Thyroid gland (tissue), 4 donors: ENCODE measurements at regions not wholly inside any gene's neighbourhood (a gene's known extent, or its start where the extent isn't known, plus 50 kb on each side); places are given as distances from the start of the nearest gene placed in this dataset.

Experiments
- DNase-seq, 2 donors: peaks; one replicate each; pipeline ENCODE4 v3.0.0-alpha.2; 2019
- H3K27ac ChIP-seq, 3 donors: fragments of 200-600 bp; sonication (generic); 1 replicate in 2 of 3; 2 replicates in 1 of 3; pipeline ENCODE4 v1.5.1; 2016 to 2019; ENCODE audit warnings: mild to moderate bottlenecking in 1 of 3, moderate library complexity in 1 of 3
- H3K27me3 ChIP-seq: fragments of 200-600 bp; sonication (generic); one replicate; pipeline ENCODE4 v1.5.1; 2019
- H3K36me3 ChIP-seq, 2 donors: fragments of 200-600 bp; sonication (generic); one replicate each; pipeline ENCODE4 v1.5.1; 2016 to 2019
- H3K4me1 ChIP-seq, 2 donors: fragments of 200-600 bp; sonication (generic); one replicate each; pipeline ENCODE4 v1.5.1; 2017 to 2019
- H3K4me3 ChIP-seq, 3 donors: fragments of 200-600 bp; sonication (generic); replicated peaks in 1 of 3; 1 replicate in 2 of 3; 2 replicates in 1 of 3; pipeline ENCODE4 v1.5.1; 2016; ENCODE audit warnings: mild to moderate bottlenecking in 1 of 3
- H3K9me3 ChIP-seq: fragments of 200-600 bp; sonication (generic); one replicate; pipeline ENCODE4 v1.5.1; 2017
- POLR2A ChIP-seq, 2 donors: fragments of 450-650 bp; IDR thresholded peaks; one replicate each; pipeline ENCODE4 v1.6.1; 2017; ENCODE audit warnings: antibody characterized with exemption in 2 of 2, mild to moderate bottlenecking in 2 of 2, moderate library complexity in 1 of 2
- WGBS, 2 donors: methylation state at CpG; one replicate each; pipeline ENCODE4 v1.1.5; 2017; 5-methylcytosine and 5-hydroxymethylcytosine counted together
- intact Hi-C: fragments of 100-400 bp; cut with DNase I; formaldehyde crosslinking; loops from one replicate; pipeline ENCODE4 v1.15.1; 2023
- TF ChIP-seq, protein P1 (sequence below), 6 experiments: fragments of 200-600 bp in 3 of 6; fragments of 450-650 bp in 3 of 6; sonication (generic) in 3 of 6; IDR thresholded peaks; one replicate each; pipeline ENCODE4 v1.5.1; 2016 to 2019; ENCODE audit warnings: antibody characterized with exemption in 6 of 6, mild to moderate bottlenecking in 2 of 6, inconsistent platforms in 1 of 6, moderate library complexity in 1 of 6

- Histone ChIP-seq H3K27me3 (no peaks in the 10 kb centered on the region), H3K4me1 (no peaks in the 10 kb centered on the region), H3K36me3 (no peaks in the 10 kb centered on the region), H3K9me3 (peaks cover 3% of the 10 kb centered on the region), H3K27ac (no peak overlapping the region), H3K4me3 (no peak overlapping the region)
- no peak for DNase-seq
- intact Hi-C loops: no loop called here
- 49 to 61% methylated on average over 4 of the region's 4 CpGs for WGBS, 2 donors
- no peak for TF ChIP-seq POLR2A (IDR thresholded peaks at IDR 0.05)
- TF ChIP-seq, protein P1, sequence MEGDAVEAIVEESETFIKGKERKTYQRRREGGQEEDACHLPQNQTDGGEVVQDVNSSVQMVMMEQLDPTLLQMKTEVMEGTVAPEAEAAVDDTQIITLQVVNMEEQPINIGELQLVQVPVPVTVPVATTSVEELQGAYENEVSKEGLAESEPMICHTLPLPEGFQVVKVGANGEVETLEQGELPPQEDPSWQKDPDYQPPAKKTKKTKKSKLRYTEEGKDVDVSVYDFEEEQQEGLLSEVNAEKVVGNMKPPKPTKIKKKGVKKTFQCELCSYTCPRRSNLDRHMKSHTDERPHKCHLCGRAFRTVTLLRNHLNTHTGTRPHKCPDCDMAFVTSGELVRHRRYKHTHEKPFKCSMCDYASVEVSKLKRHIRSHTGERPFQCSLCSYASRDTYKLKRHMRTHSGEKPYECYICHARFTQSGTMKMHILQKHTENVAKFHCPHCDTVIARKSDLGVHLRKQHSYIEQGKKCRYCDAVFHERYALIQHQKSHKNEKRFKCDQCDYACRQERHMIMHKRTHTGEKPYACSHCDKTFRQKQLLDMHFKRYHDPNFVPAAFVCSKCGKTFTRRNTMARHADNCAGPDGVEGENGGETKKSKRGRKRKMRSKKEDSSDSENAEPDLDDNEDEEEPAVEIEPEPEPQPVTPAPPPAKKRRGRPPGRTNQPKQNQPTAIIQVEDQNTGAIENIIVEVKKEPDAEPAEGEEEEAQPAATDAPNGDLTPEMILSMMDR (IDR thresholded peaks at IDR 0.05): peak in 1 of 6 experiments; percentile 20
Observed at GRCh38 chr11:109697140-109697843, 275.3 kb downstream of the C11orf87 start.

GRCh38 chr11:109698237-109698636 is 276.2 kb downstream of the C11orf87 start:
- no peak overlapping the region for H3K27ac ChIP-seq
- intact Hi-C loops: no loop called here
- no peak for DNase-seq

DNA sequence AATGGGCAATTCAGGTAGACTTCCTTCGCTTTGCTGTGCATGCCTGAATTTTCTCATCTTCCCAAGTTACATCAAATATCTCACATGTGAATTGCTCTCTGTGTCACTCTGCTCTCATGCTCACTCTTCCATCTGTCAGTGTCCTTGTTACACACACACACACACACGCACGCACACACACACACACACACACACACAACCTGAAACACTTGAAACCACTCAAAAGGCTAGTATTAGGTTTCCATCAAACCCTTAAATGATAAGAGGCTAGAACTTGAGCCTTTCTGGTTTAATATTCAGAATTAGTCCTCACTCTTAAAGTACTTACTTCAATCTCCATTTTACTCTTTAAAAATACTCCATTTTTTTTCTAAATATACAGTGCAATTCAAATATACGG is 282.4 kb downstream of the C11orf87 start:
- TF ChIP-seq, protein P1 (IDR thresholded peaks at IDR 0.05): no peak
- TF ChIP-seq POLR2A (IDR thresholded peaks at IDR 0.05): no peak
- intact Hi-C loops: no loop called here
- WGBS, 2 donors: 49 to 52% methylated on average over 4 of the region's 4 CpGs
- Histone ChIP-seq H3K36me3 (no peaks in the 10 kb centered on the region), H3K27me3 (no peaks in the 10 kb centered on the region), H3K9me3 (no peaks in the 10 kb centered on the region), H3K4me3 (no peak overlapping the region), H3K27ac (no peak overlapping the region), H3K4me1 (no peaks in the 10 kb centered on the region)
- DNase-seq: no peak

More at GRCh38 chr11:109698237-109698636, 276.2 kb downstream of the C11orf87 start:
- TF ChIP-seq, protein P1 (IDR thresholded peaks at IDR 0.05): no peak
- TF ChIP-seq POLR2A (IDR thresholded peaks at IDR 0.05): no peak
- no peak overlapping the region for H3K4me3 ChIP-seq
- H3K4me1 ChIP-seq: no peaks in the 10 kb centered on the region
- no peaks in the 10 kb centered on the region for H3K27me3 ChIP-seq
- no peaks in the 10 kb centered on the region for H3K36me3 ChIP-seq
- peaks cover 3% of the 10 kb centered on the region for H3K9me3 ChIP-seq

GRCh38 chr11:109706945-109707344 is 285.0 kb downstream of the C11orf87 start:
- intact Hi-C loops: no loop called here
- H3K9me3 ChIP-seq: no peaks in the 10 kb centered on the region
- H3K4me1 ChIP-seq: no peaks in the 10 kb centered on the region
- WGBS, 2 donors: 91 to 93% methylated on average over 1 of the region's 1 CpG
- H3K4me3 ChIP-seq: no peak overlapping the region
- TF ChIP-seq, protein P1 (IDR thresholded peaks at IDR 0.05): no peak
- no peak for TF ChIP-seq POLR2A (IDR thresholded peaks at IDR 0.05)
- no peak for DNase-seq
- no peaks in the 10 kb centered on the region for H3K27me3 ChIP-seq
- no peaks in the 10 kb centered on the region for H3K36me3 ChIP-seq
- no peak overlapping the region for H3K27ac ChIP-seq

DNA sequence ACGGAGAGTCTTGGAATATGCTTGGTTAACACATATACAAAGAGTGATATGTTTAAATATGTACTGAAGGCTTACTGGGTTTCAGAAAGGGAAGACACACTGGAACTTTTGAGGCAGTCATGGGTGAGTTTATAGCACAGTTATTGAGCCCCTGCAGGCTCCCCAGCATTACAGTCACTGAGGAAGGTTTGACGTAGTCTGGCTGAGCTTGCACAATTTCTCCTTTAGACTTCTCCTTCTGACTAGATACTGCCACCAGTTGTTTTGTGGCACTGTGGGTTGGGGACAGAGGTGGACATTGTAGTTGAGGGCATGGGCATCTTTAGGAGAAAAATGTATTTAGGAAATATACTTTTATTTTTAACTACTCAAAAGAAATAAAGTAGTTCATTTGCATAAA is 285.4 kb downstream of the C11orf87 start:
- TF ChIP-seq, protein P1 (IDR thresholded peaks at IDR 0.05): no peak
- no peak for TF ChIP-seq POLR2A (IDR thresholded peaks at IDR 0.05)
- no peaks in the 10 kb centered on the region for H3K4me1 ChIP-seq
- no peak for DNase-seq
- H3K36me3 ChIP-seq: no peaks in the 10 kb centered on the region
- no peak overlapping the region for H3K4me3 ChIP-seq
- intact Hi-C loops: no loop called here
- H3K27me3 ChIP-seq: no peaks in the 10 kb centered on the region
- H3K9me3 ChIP-seq: no peaks in the 10 kb centered on the region
- 74 to 88% methylated on average over 2 of the region's 2 CpGs for WGBS, 2 donors
- H3K27ac ChIP-seq: no peak overlapping the region
